ENCODE measurements at regions not wholly inside any gene's neighbourhood (a gene's known extent, or its start where the extent isn't known, plus 50 kb on each side); places are given as distances from the start of the nearest gene placed in this dataset.

DNA sequence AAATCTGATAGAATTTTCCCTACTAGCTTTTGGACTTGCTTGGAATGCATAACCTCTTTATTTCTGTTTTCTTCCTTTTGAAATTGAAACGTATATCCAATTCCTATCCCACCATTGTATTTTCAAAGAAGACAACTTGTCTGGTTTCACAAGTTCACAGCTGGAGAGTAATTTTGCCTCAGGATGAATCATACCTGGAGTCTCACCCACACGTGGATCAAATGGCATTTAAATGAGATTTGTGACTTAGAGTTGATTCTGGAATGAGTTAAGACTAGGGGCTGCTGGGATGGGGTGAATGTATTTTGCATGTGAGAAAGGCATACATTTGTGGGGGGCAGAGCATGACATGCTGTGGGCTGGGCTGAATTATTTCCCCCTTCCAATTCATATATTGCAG is 516.5 kb upstream of the MGAT4C start:
- no peaks in the 10 kb centered on the region for H3K9me3 Mint-ChIP-seq (ENCODE audit: unreplicated experiment)
- DNase-seq (ENCODE audit: low spot score) = no peak
- no peak for TF ChIP-seq CTCF (IDR thresholded peaks at IDR 0.05; ENCODE audit: unreplicated experiment)
- no peaks in the 10 kb centered on the region for H3K36me3 Mint-ChIP-seq (ENCODE audit: low read depth, unreplicated experiment)
- no peaks in the 10 kb centered on the region for H3K4me1 Mint-ChIP-seq (ENCODE audit: unreplicated experiment)
- H3K27me3 Mint-ChIP-seq (ENCODE audit: unreplicated experiment) = no peaks in the 10 kb centered on the region
- no peak overlapping the region for H3K27ac Mint-ChIP-seq (ENCODE audit: unreplicated experiment)
- H3K4me3 Mint-ChIP-seq (ENCODE audit: unreplicated experiment) = no peak overlapping the region

- Mint-ChIP-seq H3K4me1 (ENCODE audit: unreplicated experiment) (no peaks in the 10 kb centered on the region), H3K27ac (ENCODE audit: unreplicated experiment) (no peak overlapping the region), H3K9me3 (ENCODE audit: unreplicated experiment) (no peaks in the 10 kb centered on the region), H3K4me3 (ENCODE audit: unreplicated experiment) (no peak overlapping the region), H3K36me3 (ENCODE audit: low read depth, unreplicated experiment) (no peaks in the 10 kb centered on the region), H3K27me3 (ENCODE audit: unreplicated experiment) (no peaks in the 10 kb centered on the region)
- TF ChIP-seq CTCF (IDR thresholded peaks at IDR 0.05; ENCODE audit: unreplicated experiment) = no peak
- DNase-seq (ENCODE audit: low spot score) = no peak
Observed at GRCh38 chr12:86770871-86771270, 514.7 kb upstream of the MGAT4C start.

GRCh38 chr12:86748894-86749293 is 492.7 kb upstream of the MGAT4C start:
- H3K4me3 Mint-ChIP-seq (ENCODE audit: unreplicated experiment) = no peak overlapping the region
- H3K9me3 Mint-ChIP-seq (ENCODE audit: unreplicated experiment) = no peaks in the 10 kb centered on the region
- H3K27me3 Mint-ChIP-seq (ENCODE audit: unreplicated experiment) = no peaks in the 10 kb centered on the region
- H3K4me1 Mint-ChIP-seq (ENCODE audit: unreplicated experiment) = no peaks in the 10 kb centered on the region
- no peak for TF ChIP-seq CTCF (IDR thresholded peaks at IDR 0.05; ENCODE audit: unreplicated experiment)
- H3K27ac Mint-ChIP-seq (ENCODE audit: unreplicated experiment) = no peak overlapping the region
- H3K36me3 Mint-ChIP-seq (ENCODE audit: low read depth, unreplicated experiment) = no peaks in the 10 kb centered on the region
- DNase-seq (ENCODE audit: low spot score) = no peak

GRCh38 chr12:86744547-86745212 is 488.5 kb upstream of the MGAT4C start:
- H3K27ac Mint-ChIP-seq (ENCODE audit: unreplicated experiment) = no peak overlapping the region
- H3K4me1 Mint-ChIP-seq (ENCODE audit: unreplicated experiment) = peaks cover 3% of the 10 kb centered on the region
- no peak for TF ChIP-seq CTCF (IDR thresholded peaks at IDR 0.05; ENCODE audit: unreplicated experiment)
- H3K36me3 Mint-ChIP-seq (ENCODE audit: low read depth, unreplicated experiment) = no peaks in the 10 kb centered on the region
- H3K4me3 Mint-ChIP-seq (ENCODE audit: unreplicated experiment) = no peak overlapping the region
- no peaks in the 10 kb centered on the region for H3K9me3 Mint-ChIP-seq (ENCODE audit: unreplicated experiment)
- no peaks in the 10 kb centered on the region for H3K27me3 Mint-ChIP-seq (ENCODE audit: unreplicated experiment)
- DNase-seq (ENCODE audit: low spot score) = no peak

GRCh38 chr12:86743875-86744536 is 487.8 kb upstream of the MGAT4C start:
- H3K27me3 Mint-ChIP-seq (ENCODE audit: unreplicated experiment) = no peaks in the 10 kb centered on the region
- no peak overlapping the region for H3K27ac Mint-ChIP-seq (ENCODE audit: unreplicated experiment)
- TF ChIP-seq CTCF (IDR thresholded peaks at IDR 0.05; ENCODE audit: unreplicated experiment) = no peak
- H3K4me3 Mint-ChIP-seq (ENCODE audit: unreplicated experiment) = no peak overlapping the region
- H3K9me3 Mint-ChIP-seq (ENCODE audit: unreplicated experiment) = no peaks in the 10 kb centered on the region
- no peaks in the 10 kb centered on the region for H3K36me3 Mint-ChIP-seq (ENCODE audit: low read depth, unreplicated experiment)
- H3K4me1 Mint-ChIP-seq (ENCODE audit: unreplicated experiment) = peaks cover 3% of the 10 kb centered on the region
- DNase-seq (ENCODE audit: low spot score) = no peak
